Trophoblast cell (in vitro differentiated cells and primary cell): ENCODE measurements at regions not wholly inside any gene's neighbourhood (a gene's known extent, or its start where the extent isn't known, plus 50 kb on each side); places are given as distances from the start of the nearest gene placed in this dataset.

ENCODE experiments used
- DNase-seq, 2 donors: peaks; one replicate each; pipeline ENCODE4 v3.0.0-alpha.2; 2016
- H2AFZ ChIP-seq: 2 replicates; pipeline ENCODE4 v1.6.1; 2013; ENCODE audit warnings: low read length, moderate library complexity, mild to moderate bottlenecking; ENCODE audit not compliant: insufficient read depth, poor library complexity
- H2AK5ac ChIP-seq: 2 replicates; pipeline ENCODE4 v1.6.1; 2013; ENCODE audit warnings: mild to moderate bottlenecking, low read length
- H2BK120ac ChIP-seq: 2 replicates; pipeline ENCODE4 v1.6.1; 2013; ENCODE audit warnings: low read length, mild to moderate bottlenecking, moderate library complexity; ENCODE audit not compliant: insufficient read depth, poor library complexity
- H2BK12ac ChIP-seq: 2 replicates; pipeline ENCODE4 v1.6.1; 2013; ENCODE audit warnings: mild to moderate bottlenecking, low read length, moderate library complexity
- H2BK5ac ChIP-seq: 2 replicates; pipeline ENCODE4 v1.6.1; 2013; ENCODE audit warnings: low read length, low read depth, moderate library complexity, mild to moderate bottlenecking; ENCODE audit not compliant: poor library complexity
- H3K14ac ChIP-seq: 2 replicates; pipeline ENCODE4 v1.6.1; 2013; ENCODE audit warnings: mild to moderate bottlenecking, low read length
- H3K18ac ChIP-seq: 2 replicates; pipeline ENCODE4 v1.6.1; 2013; ENCODE audit warnings: mild to moderate bottlenecking, low read length
- H3K23ac ChIP-seq: 2 replicates; pipeline ENCODE4 v1.6.1; 2013; ENCODE audit warnings: low read length
- H3K27ac ChIP-seq: 2 replicates; pipeline ENCODE4 v1.5.1; 2013; ENCODE audit warnings: low read depth, mild to moderate bottlenecking, inconsistent platforms, low read length, moderate library complexity
- H3K27me3 ChIP-seq: 2 replicates; pipeline ENCODE4 v1.6.1; 2013; ENCODE audit warnings: inconsistent platforms, mild to moderate bottlenecking, low read length, moderate library complexity; ENCODE audit not compliant: insufficient read depth
- H3K36me3 ChIP-seq, 2 experiments: 1 replicate in 1 of 2; 2 replicates in 1 of 2; pipeline ENCODE4 v1.6.1; 2013; ENCODE audit warnings: low read length in 2 of 2, mild to moderate bottlenecking in 2 of 2, moderate library complexity in 1 of 2; ENCODE audit not compliant: insufficient read depth in 2 of 2, control insufficient read depth in 1 of 2
- H3K4ac ChIP-seq: 2 replicates; pipeline ENCODE4 v1.6.1; 2013; ENCODE audit warnings: low read depth, mild to moderate bottlenecking, low read length, moderate library complexity
- H3K4me1 ChIP-seq, 2 experiments: 1 replicate in 1 of 2; 2 replicates in 1 of 2; pipeline ENCODE4 v1.6.1; 2013; ENCODE audit warnings: low read length in 2 of 2, mild to moderate bottlenecking in 2 of 2, moderate library complexity in 1 of 2; ENCODE audit not compliant: insufficient read depth in 2 of 2, control insufficient read depth in 1 of 2
- H3K4me2 ChIP-seq: 2 replicates; pipeline ENCODE4 v1.6.1; 2013; ENCODE audit warnings: inconsistent platforms, mild to moderate bottlenecking, low read length, moderate library complexity
- H3K4me3 ChIP-seq: 2 replicates; pipeline ENCODE4 v1.5.1; 2013; ENCODE audit warnings: mild to moderate bottlenecking, low read depth, low read length, inconsistent platforms
- H3K79me1 ChIP-seq: one replicate; pipeline ENCODE4 v1.6.1; 2013; ENCODE audit warnings: low read length
- H3K79me2 ChIP-seq: 2 replicates; pipeline ENCODE4 v1.6.1; 2013; ENCODE audit warnings: low read length, mild to moderate bottlenecking; ENCODE audit not compliant: control insufficient read depth, insufficient read depth, poor library complexity
- H3K9ac ChIP-seq: 2 replicates; pipeline ENCODE4 v1.6.1; 2013; ENCODE audit warnings: mild to moderate bottlenecking, low read length
- H3K9me3 ChIP-seq: 2 replicates; pipeline ENCODE4 v1.6.1; 2013; ENCODE audit warnings: low read depth, mild to moderate bottlenecking, control low read depth, inconsistent platforms, low read length; ENCODE audit not compliant: insufficient read depth
- H4K12ac ChIP-seq: 2 replicates; pipeline ENCODE4 v1.6.1; 2013; ENCODE audit warnings: low read depth, mild to moderate bottlenecking, low read length, moderate library complexity
- H4K8ac ChIP-seq: 2 replicates; pipeline ENCODE4 v1.6.1; 2013; ENCODE audit warnings: low read depth, mild to moderate bottlenecking, low read length, moderate library complexity
- H4K91ac ChIP-seq: one replicate; pipeline ENCODE4 v1.6.1; 2013; ENCODE audit warnings: low read depth, mild to moderate bottlenecking, low read length, moderate library complexity
- WGBS: extraction: QIAGEN DNeasy Blood & Tissue Kit; methylation state at CpG from one replicate; pipeline ENCODE4 v1.1.7; 2013; ENCODE audit warnings: missing lambda C conversion rate; ENCODE audit not compliant: insufficient read length, insufficient coverage; ENCODE audit errors: extremely low coverage; 5-methylcytosine and 5-hydroxymethylcytosine counted together

- H3K18ac ChIP-seq = no peak overlapping the region
- H2BK5ac ChIP-seq = no peak overlapping the region
- no peak overlapping the region for H2BK120ac ChIP-seq
- no peak overlapping the region for H3K23ac ChIP-seq
- WGBS = no CpG with 5 or more reads among the region's 12 CpGs
- H4K12ac ChIP-seq = no peak overlapping the region
- H3K27me3 ChIP-seq = no peaks in the 10 kb centered on the region
- no peak overlapping the region for H3K14ac ChIP-seq
- H3K27ac ChIP-seq = no peak overlapping the region
- H3K4me1 ChIP-seq = no peaks in the 10 kb centered on the region
- no peak overlapping the region for H4K8ac ChIP-seq
- no peaks in the 10 kb centered on the region for H3K36me3 ChIP-seq
- H3K4ac ChIP-seq = no peak overlapping the region
- DNase-seq = peak; percentile 85 to 98
- no peak overlapping the region for H3K4me2 ChIP-seq
- H3K79me1 ChIP-seq = no peaks in the 10 kb centered on the region
- no peak overlapping the region for H3K4me3 ChIP-seq
- H2AK5ac ChIP-seq = no peak overlapping the region
- no peak overlapping the region for H2BK12ac ChIP-seq
- no peak overlapping the region for H3K9ac ChIP-seq
- no peaks in the 10 kb centered on the region for H3K79me2 ChIP-seq
- H2AFZ ChIP-seq = no peak overlapping the region
- H4K91ac ChIP-seq = no peak overlapping the region
- peaks cover 4% of the 10 kb centered on the region for H3K9me3 ChIP-seq
Measured at GRCh38 chr19:5403968-5404640, 51.1 kb upstream of the ZNRF4 start.
